ENCODE measurements at regions not wholly inside any gene's neighbourhood (a gene's known extent, or its start where the extent isn't known, plus 50 kb on each side); places are given as distances from the start of the nearest gene placed in this dataset.

DNA sequence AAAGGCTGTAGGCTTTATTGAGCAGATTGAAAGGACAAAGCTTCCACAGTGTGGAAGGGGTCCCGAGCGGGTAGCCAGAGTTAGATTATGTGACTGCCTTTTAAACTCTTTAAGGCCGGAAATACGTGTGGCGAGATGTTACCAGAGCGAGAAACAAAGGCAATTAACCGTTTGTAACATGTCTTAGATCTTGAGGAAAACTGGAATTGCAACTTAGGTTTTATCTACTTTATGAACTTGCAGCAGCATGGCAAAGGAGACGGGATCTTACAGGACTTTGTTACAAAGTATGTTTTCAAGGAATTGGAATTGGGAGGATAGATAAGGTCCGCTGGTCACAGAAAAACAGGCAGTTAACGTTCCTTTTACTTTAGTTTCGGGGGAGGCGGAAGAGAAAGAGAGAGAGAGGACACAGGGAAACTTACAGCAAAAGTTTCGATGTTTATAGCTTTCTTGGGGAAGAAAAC is 594.7 kb upstream of the ADGRB3 start:
- no peak for TF ChIP-seq TAF1 (IDR thresholded peaks at IDR 0.05; ENCODE audit: low read depth, low read length)
- no peak for TF ChIP-seq POLR2AphosphoS5 (IDR thresholded peaks at IDR 0.05; ENCODE audit: low read depth, low read length)
- TF ChIP-seq POLR2A (IDR thresholded peaks at IDR 0.05; ENCODE audit: low read depth, low read length), result no peak

All from GM12891 (cell line).